Thyroid gland (tissue), 4 donors: ENCODE measurements at regions not wholly inside any gene's neighbourhood (a gene's known extent, or its start where the extent isn't known, plus 50 kb on each side); places are given as distances from the start of the nearest gene placed in this dataset.

ENCODE experiments used
- DNase-seq, 2 donors: peaks; one replicate each; pipeline ENCODE4 v3.0.0-alpha.2; 2019
- H3K27ac ChIP-seq, 3 donors: fragments of 200-600 bp; sonication (generic); 1 replicate in 2 of 3; 2 replicates in 1 of 3; pipeline ENCODE4 v1.5.1; 2016 to 2019; ENCODE audit warnings: mild to moderate bottlenecking in 1 of 3, moderate library complexity in 1 of 3
- H3K27me3 ChIP-seq: fragments of 200-600 bp; sonication (generic); one replicate; pipeline ENCODE4 v1.5.1; 2019
- H3K36me3 ChIP-seq, 2 donors: fragments of 200-600 bp; sonication (generic); one replicate each; pipeline ENCODE4 v1.5.1; 2016 to 2019
- H3K4me1 ChIP-seq, 2 donors: fragments of 200-600 bp; sonication (generic); one replicate each; pipeline ENCODE4 v1.5.1; 2017 to 2019
- H3K4me3 ChIP-seq, 3 donors: fragments of 200-600 bp; sonication (generic); replicated peaks in 1 of 3; 1 replicate in 2 of 3; 2 replicates in 1 of 3; pipeline ENCODE4 v1.5.1; 2016; ENCODE audit warnings: mild to moderate bottlenecking in 1 of 3
- H3K9me3 ChIP-seq: fragments of 200-600 bp; sonication (generic); one replicate; pipeline ENCODE4 v1.5.1; 2017
- POLR2A ChIP-seq, 2 donors: fragments of 450-650 bp; IDR thresholded peaks; one replicate each; pipeline ENCODE4 v1.6.1; 2017; ENCODE audit warnings: antibody characterized with exemption in 2 of 2, mild to moderate bottlenecking in 2 of 2, moderate library complexity in 1 of 2
- WGBS, 2 donors: methylation state at CpG; one replicate each; pipeline ENCODE4 v1.1.5; 2017; 5-methylcytosine and 5-hydroxymethylcytosine counted together
- intact Hi-C: fragments of 100-400 bp; cut with DNase I; formaldehyde crosslinking; loops from one replicate; pipeline ENCODE4 v1.15.1; 2023
- TF ChIP-seq, protein P1 (sequence below), 6 experiments: fragments of 200-600 bp in 3 of 6; fragments of 450-650 bp in 3 of 6; sonication (generic) in 3 of 6; IDR thresholded peaks; one replicate each; pipeline ENCODE4 v1.5.1; 2016 to 2019; ENCODE audit warnings: antibody characterized with exemption in 6 of 6, mild to moderate bottlenecking in 2 of 6, inconsistent platforms in 1 of 6, moderate library complexity in 1 of 6

DNA sequence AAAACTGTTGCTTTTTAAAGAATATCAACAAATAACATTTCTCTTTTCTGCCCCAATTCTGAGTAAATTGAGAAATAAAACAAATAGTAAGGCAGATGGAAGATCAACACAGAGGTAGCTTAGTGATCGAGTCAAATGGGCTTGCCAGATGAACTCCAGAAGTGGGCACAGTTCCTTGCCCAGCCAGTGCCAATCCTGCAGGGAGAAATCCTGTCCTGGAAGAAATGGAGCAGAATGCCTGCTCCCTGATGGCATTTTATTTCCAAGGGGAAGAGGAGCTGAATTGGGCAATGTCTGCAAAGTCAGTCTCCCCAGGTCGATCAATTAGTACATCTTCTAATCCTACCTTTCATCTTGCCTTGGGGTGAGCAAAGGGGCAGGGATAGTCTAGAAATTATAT lies 225.3 kb downstream of the NHLRC3 start:
- no peak for TF ChIP-seq POLR2A (IDR thresholded peaks at IDR 0.05)
- TF ChIP-seq, protein P1, sequence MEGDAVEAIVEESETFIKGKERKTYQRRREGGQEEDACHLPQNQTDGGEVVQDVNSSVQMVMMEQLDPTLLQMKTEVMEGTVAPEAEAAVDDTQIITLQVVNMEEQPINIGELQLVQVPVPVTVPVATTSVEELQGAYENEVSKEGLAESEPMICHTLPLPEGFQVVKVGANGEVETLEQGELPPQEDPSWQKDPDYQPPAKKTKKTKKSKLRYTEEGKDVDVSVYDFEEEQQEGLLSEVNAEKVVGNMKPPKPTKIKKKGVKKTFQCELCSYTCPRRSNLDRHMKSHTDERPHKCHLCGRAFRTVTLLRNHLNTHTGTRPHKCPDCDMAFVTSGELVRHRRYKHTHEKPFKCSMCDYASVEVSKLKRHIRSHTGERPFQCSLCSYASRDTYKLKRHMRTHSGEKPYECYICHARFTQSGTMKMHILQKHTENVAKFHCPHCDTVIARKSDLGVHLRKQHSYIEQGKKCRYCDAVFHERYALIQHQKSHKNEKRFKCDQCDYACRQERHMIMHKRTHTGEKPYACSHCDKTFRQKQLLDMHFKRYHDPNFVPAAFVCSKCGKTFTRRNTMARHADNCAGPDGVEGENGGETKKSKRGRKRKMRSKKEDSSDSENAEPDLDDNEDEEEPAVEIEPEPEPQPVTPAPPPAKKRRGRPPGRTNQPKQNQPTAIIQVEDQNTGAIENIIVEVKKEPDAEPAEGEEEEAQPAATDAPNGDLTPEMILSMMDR (IDR thresholded peaks at IDR 0.05), result no peak
- Histone ChIP-seq H3K36me3 (no peaks in the 10 kb centered on the region), H3K27ac (no peak overlapping the region), H3K4me1 (no peaks in the 10 kb centered on the region), H3K27me3 (no peaks in the 10 kb centered on the region), H3K4me3 (no peak overlapping the region), H3K9me3 (no peaks in the 10 kb centered on the region)
- intact Hi-C loops, result no loop called here
- DNase-seq, result no peak
- WGBS, 2 donors, result 60 to 72% methylated on average over 2 of the region's 2 CpGs

DNA sequence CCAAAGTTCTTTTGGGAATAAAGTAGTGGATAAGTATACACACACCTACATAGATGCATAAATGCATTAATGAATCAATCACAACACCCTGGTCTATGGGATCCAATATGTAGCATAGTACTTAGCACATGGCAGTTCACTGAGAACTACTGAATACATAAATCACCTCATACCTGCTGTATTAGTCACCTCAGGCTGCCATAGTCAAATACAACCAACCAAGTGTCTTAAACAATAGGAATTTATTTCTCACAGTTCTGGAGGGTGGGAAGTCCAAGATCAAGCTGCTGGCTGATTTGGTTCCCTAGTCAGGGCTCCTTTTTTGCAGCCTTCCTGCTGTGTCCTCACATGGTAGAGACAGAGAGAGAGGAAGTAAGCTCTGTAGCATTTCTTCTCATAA lies 228.2 kb downstream of the NHLRC3 start:
- TF ChIP-seq POLR2A (IDR thresholded peaks at IDR 0.05), result no peak
- TF ChIP-seq, protein P1 (IDR thresholded peaks at IDR 0.05), result no peak
- Histone ChIP-seq H3K27ac (no peak overlapping the region), H3K36me3 (no peaks in the 10 kb centered on the region), H3K9me3 (no peaks in the 10 kb centered on the region), H3K4me1 (no peaks in the 10 kb centered on the region), H3K27me3 (no peaks in the 10 kb centered on the region), H3K4me3 (no peak overlapping the region)
- intact Hi-C loops, result no loop called here
- no peak for DNase-seq

DNA sequence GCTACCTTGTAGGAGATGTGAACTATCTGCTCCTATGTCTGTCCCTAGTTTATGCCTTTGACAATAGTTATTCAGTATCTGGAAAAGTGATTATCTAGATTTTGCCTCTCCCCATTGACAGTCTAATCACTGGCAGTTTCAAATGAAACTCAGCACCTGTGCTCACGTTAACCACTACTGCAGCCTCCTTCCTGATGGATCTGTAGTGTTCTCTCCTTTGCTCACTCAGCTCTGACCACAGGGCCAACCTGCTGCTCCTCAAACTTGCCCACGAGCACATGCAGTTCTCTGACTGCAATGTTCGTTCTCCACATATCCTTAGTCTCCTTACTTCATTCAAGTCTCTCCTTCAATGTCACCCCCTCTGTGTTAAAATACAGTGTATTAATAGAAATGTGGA lies 230.1 kb downstream of the NHLRC3 start:
- TF ChIP-seq POLR2A (IDR thresholded peaks at IDR 0.05), result no peak
- TF ChIP-seq, protein P1 (IDR thresholded peaks at IDR 0.05), result no peak
- no peaks in the 10 kb centered on the region for H3K36me3 ChIP-seq
- DNase-seq, result no peak
- H3K27ac ChIP-seq, result no peak overlapping the region
- no peak overlapping the region for H3K4me3 ChIP-seq
- 42 to 67% methylated on average over 3 of the region's 3 CpGs for WGBS, 2 donors
- no peaks in the 10 kb centered on the region for H3K9me3 ChIP-seq
- no peaks in the 10 kb centered on the region for H3K27me3 ChIP-seq
- intact Hi-C loops, result no loop called here
- no peaks in the 10 kb centered on the region for H3K4me1 ChIP-seq

DNA sequence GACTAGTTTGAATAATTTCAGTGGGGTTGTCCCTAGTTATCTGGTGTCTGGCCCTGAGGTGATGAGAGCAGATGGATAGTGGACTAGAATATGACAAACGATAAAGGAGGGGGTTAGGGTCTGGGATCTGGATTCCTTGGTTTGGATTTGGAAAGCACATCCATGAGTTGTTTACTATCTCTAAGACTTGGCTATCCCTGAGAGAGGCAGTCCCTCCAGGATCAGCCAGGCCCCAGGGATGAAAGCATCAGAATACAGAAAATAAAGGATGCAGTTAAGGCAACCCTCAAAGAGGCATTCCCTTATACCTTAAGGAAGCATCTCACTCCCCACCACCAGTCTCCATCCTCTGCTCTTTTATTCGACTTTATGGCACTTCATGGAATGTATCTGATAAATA lies 230.7 kb downstream of the NHLRC3 start:
- intact Hi-C loops, result no loop called here
- Histone ChIP-seq H3K27ac (no peak overlapping the region), H3K36me3 (no peaks in the 10 kb centered on the region), H3K4me3 (no peak overlapping the region), H3K4me1 (no peaks in the 10 kb centered on the region), H3K9me3 (no peaks in the 10 kb centered on the region), H3K27me3 (no peaks in the 10 kb centered on the region)
- TF ChIP-seq, protein P1 (IDR thresholded peaks at IDR 0.05), result no peak
- TF ChIP-seq POLR2A (IDR thresholded peaks at IDR 0.05), result no peak
- no peak for DNase-seq
- 87 to 91% methylated on average over 2 of the region's 2 CpGs for WGBS, 2 donors

DNA sequence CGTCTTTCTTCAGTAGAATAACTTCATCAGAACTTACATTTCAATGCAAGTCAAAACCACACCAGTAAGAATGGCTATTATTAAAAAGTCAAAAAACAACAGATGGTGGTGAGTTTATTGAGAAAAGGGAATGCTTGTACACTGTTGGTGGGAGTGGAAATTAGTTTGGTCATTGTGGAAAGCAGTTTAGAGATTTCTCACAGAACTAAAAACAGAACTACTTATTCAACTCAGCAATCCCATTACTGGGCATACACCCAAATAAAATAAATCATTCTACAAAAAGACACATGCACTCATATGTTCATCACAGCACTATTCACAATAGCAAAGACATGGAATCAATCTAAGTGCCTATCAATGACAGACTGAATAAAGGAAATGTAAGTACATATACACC lies 231.2 kb downstream of the NHLRC3 start:
- no peak overlapping the region for H3K4me3 ChIP-seq
- DNase-seq, result no peak
- intact Hi-C loops, result no loop called here
- no peak overlapping the region for H3K27ac ChIP-seq
- no peaks in the 10 kb centered on the region for H3K9me3 ChIP-seq
- no peaks in the 10 kb centered on the region for H3K27me3 ChIP-seq
- 88 to 93% methylated on average over 1 of the region's 1 CpG for WGBS, 2 donors
- H3K36me3 ChIP-seq, result no peaks in the 10 kb centered on the region
- no peak for TF ChIP-seq POLR2A (IDR thresholded peaks at IDR 0.05)
- TF ChIP-seq, protein P1 (IDR thresholded peaks at IDR 0.05), result no peak
- H3K4me1 ChIP-seq, result no peaks in the 10 kb centered on the region
